H9 (cell line): ENCODE measurements at regions not wholly inside any gene's neighbourhood (a gene's known extent, or its start where the extent isn't known, plus 50 kb on each side); places are given as distances from the start of the nearest gene placed in this dataset.

Source experiments
- DNase-seq: peaks from one replicate; pipeline ENCODE4 v3.0.0-alpha.2; 2017
- H2AFZ ChIP-seq: one replicate; pipeline ENCODE4 v1.6.1; 2013; ENCODE audit warnings: mild to moderate bottlenecking, low read length, control low read depth, moderate library complexity
- H2AK5ac ChIP-seq: 2 replicates; pipeline ENCODE4 v1.6.1; 2013; ENCODE audit warnings: low read length, control low read depth, mixed read lengths; ENCODE audit not compliant: insufficient read length
- H2BK120ac ChIP-seq: one replicate; pipeline ENCODE4 v1.6.1; 2013; ENCODE audit warnings: low read depth, mild to moderate bottlenecking, low read length, control low read depth, inconsistent platforms; ENCODE audit not compliant: poor library complexity, severe bottlenecking
- H2BK12ac ChIP-seq: 2 replicates; pipeline ENCODE4 v1.6.1; 2013; ENCODE audit warnings: low read length, control low read depth, mixed read lengths, low read depth; ENCODE audit not compliant: insufficient read length
- H2BK15ac ChIP-seq: 2 replicates; pipeline ENCODE4 v1.6.1; 2013; ENCODE audit warnings: low read depth, low read length, control low read depth
- H2BK20ac ChIP-seq: one replicate; pipeline ENCODE4 v1.6.1; 2013; ENCODE audit warnings: low read depth, mild to moderate bottlenecking, low read length, control low read depth, inconsistent platforms; ENCODE audit not compliant: poor library complexity, severe bottlenecking
- H2BK5ac ChIP-seq: 2 replicates; pipeline ENCODE4 v1.6.1; 2013; ENCODE audit warnings: low read length, control low read depth, mixed read lengths; ENCODE audit not compliant: insufficient read length
- H3K14ac ChIP-seq: 2 replicates; pipeline ENCODE4 v1.6.1; 2013; ENCODE audit warnings: low read length, control low read depth; ENCODE audit not compliant: insufficient read depth
- H3K18ac ChIP-seq: 2 replicates; pipeline ENCODE4 v1.6.1; 2013; ENCODE audit warnings: low read depth, mild to moderate bottlenecking, mixed read lengths, low read length, control low read depth; ENCODE audit not compliant: insufficient read length
- H3K23ac ChIP-seq: 2 replicates; pipeline ENCODE4 v1.6.1; 2013; ENCODE audit warnings: low read length, control low read depth, mixed read lengths, low read depth; ENCODE audit not compliant: insufficient read length
- H3K23me2 ChIP-seq: 2 replicates; pipeline ENCODE4 v1.6.1; 2013; ENCODE audit warnings: low read depth, mild to moderate bottlenecking, mixed read lengths, low read length, control low read depth; ENCODE audit not compliant: insufficient read length, poor library complexity, severe bottlenecking
- H3K27ac ChIP-seq: 2 replicates; pipeline ENCODE4 v1.5.1; 2013; ENCODE audit warnings: low read length, control low read depth, mixed read lengths, low read depth; ENCODE audit not compliant: insufficient read length
- H3K27me3 ChIP-seq: 2 replicates; pipeline ENCODE4 v1.6.1; 2013; ENCODE audit warnings: low read length, control low read depth, inconsistent platforms; ENCODE audit not compliant: insufficient read depth
- H3K4ac ChIP-seq: 2 replicates; pipeline ENCODE4 v1.6.1; 2013; ENCODE audit warnings: low read depth, mild to moderate bottlenecking, control low read depth, inconsistent platforms, low read length, moderate library complexity
- H3K4me1 ChIP-seq: 2 replicates; pipeline ENCODE4 v1.6.1; 2013; ENCODE audit warnings: low read length, control low read depth, inconsistent platforms; ENCODE audit not compliant: insufficient read depth
- H3K4me2 ChIP-seq: 2 replicates; pipeline ENCODE4 v1.6.1; 2013; ENCODE audit warnings: low read length, control low read depth, mixed read lengths; ENCODE audit not compliant: insufficient read length, insufficient read depth
- H3K56ac ChIP-seq: 2 replicates; pipeline ENCODE4 v1.6.1; 2013; ENCODE audit warnings: low read depth, mild to moderate bottlenecking, mixed read lengths, low read length, control low read depth; ENCODE audit not compliant: insufficient read length
- H3K79me1 ChIP-seq: 2 replicates; pipeline ENCODE4 v1.6.1; 2013; ENCODE audit warnings: low read depth, mild to moderate bottlenecking, moderate library complexity, low read length, control low read depth, inconsistent platforms; ENCODE audit not compliant: insufficient read depth, poor library complexity, severe bottlenecking
- H3K79me2 ChIP-seq: 2 replicates; pipeline ENCODE4 v1.6.1; 2013; ENCODE audit warnings: low read length, control low read depth, inconsistent platforms; ENCODE audit not compliant: insufficient read depth
- H3K9ac ChIP-seq: 2 replicates; pipeline ENCODE4 v1.6.1; 2013; ENCODE audit warnings: low read length, control low read depth, mixed read lengths; ENCODE audit not compliant: insufficient read length; ENCODE audit errors: extremely low read depth
- H3K9me3 ChIP-seq: one replicate; pipeline ENCODE4 v1.6.1; 2013; ENCODE audit warnings: low read depth, low read length, inconsistent platforms; ENCODE audit not compliant: control insufficient read depth
- H3T11ph ChIP-seq: one replicate; pipeline ENCODE4 v1.6.1; 2013; ENCODE audit warnings: mild to moderate bottlenecking, low read length, control low read depth, inconsistent platforms
- H4K20me1 ChIP-seq: one replicate; pipeline ENCODE4 v1.6.1; 2013; ENCODE audit not compliant: control insufficient read depth, insufficient read length, insufficient read depth
- H4K5ac ChIP-seq: 2 replicates; pipeline ENCODE4 v1.6.1; 2013; ENCODE audit warnings: low read depth, mild to moderate bottlenecking, mixed read lengths, low read length, control low read depth; ENCODE audit not compliant: insufficient read length
- H4K8ac ChIP-seq: replicated peaks from 2 replicates; pipeline ENCODE4 v1.6.1; 2013; ENCODE audit warnings: low read length, control low read depth, mixed read lengths, low read depth; ENCODE audit not compliant: insufficient read length
- H4K91ac ChIP-seq: 2 replicates; pipeline ENCODE4 v1.6.1; 2013; ENCODE audit warnings: low read depth, mild to moderate bottlenecking, moderate library complexity, mixed read lengths, low read length, control low read depth; ENCODE audit not compliant: insufficient read length
- H3K27ac Mint-ChIP-seq, 3 experiments: 2 replicates in 2 of 3; 3 replicates in 1 of 3; pipeline ENCODE4 v1.8.0; 2020 to 2021; ENCODE audit warnings: mixed read lengths in 3 of 3, mild to moderate bottlenecking in 1 of 3, moderate library complexity in 1 of 3
- H3K27me3 Mint-ChIP-seq: 2 replicates; pipeline ENCODE4 v1.8.0; 2021; ENCODE audit warnings: low read depth, mild to moderate bottlenecking, moderate library complexity, mixed read lengths
- H3K36me3 Mint-ChIP-seq, 3 experiments: 2 replicates in 2 of 3; 3 replicates in 1 of 3; pipeline ENCODE4 v1.8.0; 2020 to 2021; ENCODE audit warnings: low read depth in 3 of 3, mixed read lengths in 3 of 3; ENCODE audit not compliant: insufficient read depth in 1 of 3
- H3K4me1 Mint-ChIP-seq, 2 experiments: 2 replicates each; pipeline ENCODE4 v1.8.0; 2020; ENCODE audit warnings: mixed read lengths in 2 of 2
- H3K4me3 Mint-ChIP-seq, 2 experiments: 2 replicates in 1 of 2; 3 replicates in 1 of 2; pipeline ENCODE4 v1.8.0; 2020 to 2021; ENCODE audit warnings: mild to moderate bottlenecking in 2 of 2, mixed read lengths in 2 of 2, moderate library complexity in 1 of 2
- H3K9me3 Mint-ChIP-seq, 2 experiments: 2 replicates in 1 of 2; 3 replicates in 1 of 2; pipeline ENCODE4 v1.8.0; 2020; ENCODE audit warnings: mild to moderate bottlenecking in 2 of 2, mixed read lengths in 2 of 2, moderate library complexity in 1 of 2
- CTCF ChIP-seq: fragments of 200-600 bp; sonication (generic); conservative IDR thresholded peaks from 3 replicates; pipeline ENCODE4 v1.8.0; 2021; ENCODE audit warnings: antibody characterized with exemption, mild to moderate bottlenecking

DNA sequence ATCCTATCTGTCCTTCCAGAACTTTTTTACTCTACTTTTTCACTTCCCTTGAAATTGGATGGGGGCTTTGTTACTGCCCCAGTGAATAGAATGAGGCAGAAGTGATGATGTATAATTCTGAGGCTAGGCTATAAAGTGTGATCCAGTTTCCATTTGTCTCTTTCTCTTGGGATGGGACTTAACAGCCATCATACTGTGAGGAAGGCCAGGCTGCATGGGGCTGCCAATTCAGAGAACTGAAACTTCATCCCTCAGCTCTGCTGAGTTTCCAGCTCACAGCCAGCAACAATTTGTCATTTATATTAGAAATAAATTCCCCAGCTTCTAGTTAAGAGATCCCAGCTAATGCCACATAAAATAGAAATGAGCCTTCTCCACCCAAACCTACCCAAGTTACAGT, 504.0 kb upstream of the TGFBR2 start:
- Histone ChIP-seq H4K8ac (no peak overlapping the region), H3K23me2 (no peaks in the 10 kb centered on the region), H3K79me2 (no peaks in the 10 kb centered on the region), H3K27ac (no peak overlapping the region), H4K5ac (no peak overlapping the region), H3K23ac (no peak overlapping the region), H2BK12ac (no peak overlapping the region), H3K56ac (no peak overlapping the region), H3K27me3 (no peaks in the 10 kb centered on the region), H3K9me3 (no peaks in the 10 kb centered on the region), H3K79me1 (no peaks in the 10 kb centered on the region), H2BK15ac (no peak overlapping the region), H2AFZ (no peak overlapping the region), H3K9ac (no peak overlapping the region), H3T11ph (no peak overlapping the region), H3K4me1 (no peaks in the 10 kb centered on the region; the same call in 1 of the 2 replicates), H2AK5ac (no peak overlapping the region), H3K18ac (no peak overlapping the region), H4K91ac (no peak overlapping the region), H3K4me2 (no peak overlapping the region), H3K14ac (no peak overlapping the region), H3K4ac (no peak overlapping the region), H2BK5ac (no peak overlapping the region), H2BK20ac (no peak overlapping the region), H4K20me1 (no peaks in the 10 kb centered on the region), H2BK120ac (no peak overlapping the region)
- DNase-seq: no peak
- peaks cover 2 to 10% of the 10 kb centered on the region in 2 experiments for H3K4me1 Mint-ChIP-seq
- H3K9me3 Mint-ChIP-seq: peaks cover 13 to 14% of the 10 kb centered on the region in 2 experiments
- H3K27ac Mint-ChIP-seq: no peak overlapping the region
- H3K4me3 Mint-ChIP-seq: no peak overlapping the region
- H3K27me3 Mint-ChIP-seq: peaks cover 6% of the 10 kb centered on the region
- no peak for TF ChIP-seq CTCF
- H3K36me3 Mint-ChIP-seq: peaks cover 7 to 12% (median 7%) of the 10 kb centered on the region in 3 experiments; a peak in 4 of 7 replicates
